ENCODE measurements at regions not wholly inside any gene's neighbourhood (a gene's known extent, or its start where the extent isn't known, plus 50 kb on each side); places are given as distances from the start of the nearest gene placed in this dataset.

- Histone ChIP-seq H3K27ac (no peak overlapping the region), H3K27me3 (replicated peaks) (no peaks in the 10 kb centered on the region), H3K4me3 (ENCODE audit: low read depth, low read length) (no peak overlapping the region), H3K36me3 (replicated peaks) (no peaks in the 10 kb centered on the region)
- in situ Hi-C loops (cut with HindIII; ENCODE audit: low pct_ligation_motif_present, low sequenced_read_pairs), result no loop called here
- TF ChIP-seq, protein P1, sequence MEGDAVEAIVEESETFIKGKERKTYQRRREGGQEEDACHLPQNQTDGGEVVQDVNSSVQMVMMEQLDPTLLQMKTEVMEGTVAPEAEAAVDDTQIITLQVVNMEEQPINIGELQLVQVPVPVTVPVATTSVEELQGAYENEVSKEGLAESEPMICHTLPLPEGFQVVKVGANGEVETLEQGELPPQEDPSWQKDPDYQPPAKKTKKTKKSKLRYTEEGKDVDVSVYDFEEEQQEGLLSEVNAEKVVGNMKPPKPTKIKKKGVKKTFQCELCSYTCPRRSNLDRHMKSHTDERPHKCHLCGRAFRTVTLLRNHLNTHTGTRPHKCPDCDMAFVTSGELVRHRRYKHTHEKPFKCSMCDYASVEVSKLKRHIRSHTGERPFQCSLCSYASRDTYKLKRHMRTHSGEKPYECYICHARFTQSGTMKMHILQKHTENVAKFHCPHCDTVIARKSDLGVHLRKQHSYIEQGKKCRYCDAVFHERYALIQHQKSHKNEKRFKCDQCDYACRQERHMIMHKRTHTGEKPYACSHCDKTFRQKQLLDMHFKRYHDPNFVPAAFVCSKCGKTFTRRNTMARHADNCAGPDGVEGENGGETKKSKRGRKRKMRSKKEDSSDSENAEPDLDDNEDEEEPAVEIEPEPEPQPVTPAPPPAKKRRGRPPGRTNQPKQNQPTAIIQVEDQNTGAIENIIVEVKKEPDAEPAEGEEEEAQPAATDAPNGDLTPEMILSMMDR (IDR thresholded peaks at IDR 0.05; ENCODE audit: low read depth, low read length, missing control alignments), result no peak
- DNase-seq, result no peak
Observed at GRCh38 chr9:119436261-119436660, 67.0 kb upstream of the BRINP1 start.

- DNase-seq, result no peak
- Histone ChIP-seq H3K36me3 (replicated peaks) (no peaks in the 10 kb centered on the region), H3K27me3 (replicated peaks) (no peaks in the 10 kb centered on the region), H3K4me3 (ENCODE audit: low read depth, low read length) (no peak overlapping the region), H3K27ac (no peak overlapping the region)
- TF ChIP-seq, protein P1 (IDR thresholded peaks at IDR 0.05; ENCODE audit: low read depth, low read length, missing control alignments), result no peak
- in situ Hi-C loops (cut with HindIII; ENCODE audit: low pct_ligation_motif_present, low sequenced_read_pairs), result no loop called here
Observed at GRCh38 chr9:119435076-119435475, 65.8 kb upstream of the BRINP1 start.

- no peak overlapping the region for H3K4me3 ChIP-seq (ENCODE audit: low read depth, low read length)
- no peak for DNase-seq
- no peaks in the 10 kb centered on the region for H3K36me3 ChIP-seq (replicated peaks)
- no peak overlapping the region for H3K27ac ChIP-seq
- no peaks in the 10 kb centered on the region for H3K27me3 ChIP-seq (replicated peaks)
- TF ChIP-seq, protein P1 (IDR thresholded peaks at IDR 0.05; ENCODE audit: low read depth, low read length, missing control alignments), result no peak
- in situ Hi-C loops (cut with HindIII; ENCODE audit: low pct_ligation_motif_present, low sequenced_read_pairs), result no loop called here
Observed at GRCh38 chr9:119432428-119432827, 63.2 kb upstream of the BRINP1 start.

DNA sequence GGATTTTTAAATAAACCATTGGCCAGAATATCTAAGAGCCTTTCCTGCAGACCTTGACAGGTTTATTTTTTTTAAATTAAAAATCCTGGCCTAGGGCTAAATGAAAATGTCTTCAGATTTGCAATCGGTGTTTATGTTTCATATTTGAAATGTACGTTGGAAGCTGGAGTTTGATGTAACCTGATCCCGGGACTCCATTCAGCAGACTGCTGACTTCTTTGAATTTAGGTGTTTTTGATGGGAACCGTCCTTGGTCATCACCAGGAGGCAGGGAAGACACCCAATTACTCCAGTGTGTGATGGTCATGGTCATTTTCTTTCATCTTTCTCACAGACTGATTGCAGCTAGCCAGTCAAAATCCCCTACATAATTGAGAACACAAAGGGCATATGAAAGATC is 60.1 kb upstream of the BRINP1 start:
- Histone ChIP-seq H3K27me3 (replicated peaks) (no peaks in the 10 kb centered on the region), H3K36me3 (replicated peaks) (no peaks in the 10 kb centered on the region), H3K27ac (no peak overlapping the region), H3K4me3 (ENCODE audit: low read depth, low read length) (no peak overlapping the region)
- no peak for DNase-seq
- in situ Hi-C loops (cut with HindIII; ENCODE audit: low pct_ligation_motif_present, low sequenced_read_pairs), result no loop called here
- TF ChIP-seq, protein P1 (IDR thresholded peaks at IDR 0.05; ENCODE audit: low read depth, low read length, missing control alignments), result no peak

- no peaks in the 10 kb centered on the region for H3K27me3 ChIP-seq (replicated peaks)
- H3K4me3 ChIP-seq (ENCODE audit: low read depth, low read length), result no peak overlapping the region
- TF ChIP-seq, protein P1 (IDR thresholded peaks at IDR 0.05; ENCODE audit: low read depth, low read length, missing control alignments), result no peak
- in situ Hi-C loops (cut with HindIII; ENCODE audit: low pct_ligation_motif_present, low sequenced_read_pairs), result no loop called here
- no peaks in the 10 kb centered on the region for H3K36me3 ChIP-seq (replicated peaks)
- H3K27ac ChIP-seq, result no peak overlapping the region
- DNase-seq, result no peak
Observed at GRCh38 chr9:119420231-119420630, 51.0 kb upstream of the BRINP1 start.

Measured in brain microvascular endothelial cell (primary cell).